ENCODE measurements at regions not wholly inside any gene's neighbourhood (a gene's known extent, or its start where the extent isn't known, plus 50 kb on each side); places are given as distances from the start of the nearest gene placed in this dataset.

- H3K27ac Mint-ChIP-seq (ENCODE audit: unreplicated experiment), result no peak overlapping the region
Measured at GRCh38 chr12:93042283-93042682, 113.2 kb upstream of the EEA1 start.

GRCh38 chr12:93042684-93043083, 113.6 kb upstream of the EEA1 start:
- Mint-ChIP-seq H3K27me3 (ENCODE audit: low read depth) (no peaks in the 10 kb centered on the region), H3K9me3 (no peaks in the 10 kb centered on the region), H3K27ac (ENCODE audit: unreplicated experiment) (no peak overlapping the region), H3K36me3 (ENCODE audit: low read depth) (no peaks in the 10 kb centered on the region), H3K4me3 (no peak overlapping the region), H3K4me1 (no peaks in the 10 kb centered on the region)
- no peak for DNase-seq (ENCODE audit: low read depth, low spot score)
- TF ChIP-seq, protein P1, sequence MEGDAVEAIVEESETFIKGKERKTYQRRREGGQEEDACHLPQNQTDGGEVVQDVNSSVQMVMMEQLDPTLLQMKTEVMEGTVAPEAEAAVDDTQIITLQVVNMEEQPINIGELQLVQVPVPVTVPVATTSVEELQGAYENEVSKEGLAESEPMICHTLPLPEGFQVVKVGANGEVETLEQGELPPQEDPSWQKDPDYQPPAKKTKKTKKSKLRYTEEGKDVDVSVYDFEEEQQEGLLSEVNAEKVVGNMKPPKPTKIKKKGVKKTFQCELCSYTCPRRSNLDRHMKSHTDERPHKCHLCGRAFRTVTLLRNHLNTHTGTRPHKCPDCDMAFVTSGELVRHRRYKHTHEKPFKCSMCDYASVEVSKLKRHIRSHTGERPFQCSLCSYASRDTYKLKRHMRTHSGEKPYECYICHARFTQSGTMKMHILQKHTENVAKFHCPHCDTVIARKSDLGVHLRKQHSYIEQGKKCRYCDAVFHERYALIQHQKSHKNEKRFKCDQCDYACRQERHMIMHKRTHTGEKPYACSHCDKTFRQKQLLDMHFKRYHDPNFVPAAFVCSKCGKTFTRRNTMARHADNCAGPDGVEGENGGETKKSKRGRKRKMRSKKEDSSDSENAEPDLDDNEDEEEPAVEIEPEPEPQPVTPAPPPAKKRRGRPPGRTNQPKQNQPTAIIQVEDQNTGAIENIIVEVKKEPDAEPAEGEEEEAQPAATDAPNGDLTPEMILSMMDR (conservative IDR thresholded peaks at IDR 0.05), result no peak

More at GRCh38 chr12:93042283-93042682, 113.2 kb upstream of the EEA1 start:
- Mint-ChIP-seq H3K36me3 (ENCODE audit: low read depth) (no peaks in the 10 kb centered on the region), H3K4me1 (no peaks in the 10 kb centered on the region), H3K9me3 (no peaks in the 10 kb centered on the region), H3K27me3 (ENCODE audit: low read depth) (no peaks in the 10 kb centered on the region), H3K4me3 (no peak overlapping the region)
- TF ChIP-seq, protein P1 (conservative IDR thresholded peaks at IDR 0.05), result no peak
- no peak for DNase-seq (ENCODE audit: low read depth, low spot score)

DNA sequence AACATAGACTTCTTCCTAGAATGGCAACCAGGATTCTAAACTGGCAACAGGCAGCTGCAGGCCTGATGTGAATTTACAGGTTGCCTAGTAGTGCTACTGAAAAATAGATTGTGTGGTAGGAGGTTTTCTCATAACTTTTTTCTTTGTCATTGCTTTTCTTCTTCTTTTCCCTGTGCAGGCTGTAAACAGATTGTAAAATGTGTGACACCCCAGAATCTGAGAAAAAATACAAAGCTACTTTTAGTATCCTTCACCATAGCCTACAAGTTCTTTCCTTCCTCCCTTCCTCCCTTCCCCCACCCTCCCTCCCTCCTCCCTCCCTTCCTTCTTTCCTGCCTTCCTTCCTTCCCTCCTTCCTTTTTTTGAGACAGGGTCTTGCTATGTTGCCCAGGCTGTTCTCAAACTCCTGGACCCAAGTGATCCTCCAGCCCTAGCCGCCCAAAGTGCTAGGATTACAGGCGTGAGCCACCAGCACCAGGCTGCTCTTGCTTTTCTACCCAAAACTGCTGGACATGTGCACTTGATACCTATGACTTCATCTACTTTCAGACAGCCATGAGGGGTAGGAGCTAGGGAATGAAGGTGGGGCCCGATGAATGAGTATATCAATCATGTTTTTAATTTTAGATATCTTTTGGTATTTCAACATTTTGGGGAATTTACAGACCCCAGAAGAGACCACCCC, 114.2 kb upstream of the EEA1 start:
- Mint-ChIP-seq H3K4me3 (no peak overlapping the region), H3K36me3 (ENCODE audit: low read depth) (no peaks in the 10 kb centered on the region), H3K4me1 (peaks cover under 1% of the 10 kb centered on the region), H3K27me3 (ENCODE audit: low read depth) (no peaks in the 10 kb centered on the region), H3K27ac (ENCODE audit: unreplicated experiment) (no peak overlapping the region), H3K9me3 (no peaks in the 10 kb centered on the region)
- DNase-seq (ENCODE audit: low read depth, low spot score), result no peak
- TF ChIP-seq, protein P1 (conservative IDR thresholded peaks at IDR 0.05), result no peak

DNA sequence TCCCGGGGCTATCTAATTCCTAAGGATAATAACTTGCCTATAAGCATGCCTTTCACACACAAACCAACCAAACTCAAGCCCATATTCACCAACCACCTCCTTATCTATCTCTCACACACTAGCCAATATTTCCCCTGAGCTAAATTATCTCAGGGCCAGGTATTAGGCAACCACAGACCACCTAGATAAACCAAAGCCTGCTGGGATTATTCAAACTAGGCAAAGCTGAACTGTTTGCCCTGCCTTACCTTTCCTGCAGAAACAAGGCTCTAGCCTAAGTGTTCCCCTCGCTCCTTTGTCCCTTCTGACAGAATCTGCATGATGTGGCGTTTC, 114.7 kb upstream of the EEA1 start:
- Mint-ChIP-seq H3K27ac (ENCODE audit: unreplicated experiment) (no peak overlapping the region), H3K4me3 (no peak overlapping the region), H3K4me1 (peaks cover 3% of the 10 kb centered on the region), H3K36me3 (ENCODE audit: low read depth) (no peaks in the 10 kb centered on the region), H3K27me3 (ENCODE audit: low read depth) (no peaks in the 10 kb centered on the region), H3K9me3 (no peaks in the 10 kb centered on the region)
- TF ChIP-seq, protein P1 (conservative IDR thresholded peaks at IDR 0.05), result no peak
- no peak for DNase-seq (ENCODE audit: low read depth, low spot score)

DNA sequence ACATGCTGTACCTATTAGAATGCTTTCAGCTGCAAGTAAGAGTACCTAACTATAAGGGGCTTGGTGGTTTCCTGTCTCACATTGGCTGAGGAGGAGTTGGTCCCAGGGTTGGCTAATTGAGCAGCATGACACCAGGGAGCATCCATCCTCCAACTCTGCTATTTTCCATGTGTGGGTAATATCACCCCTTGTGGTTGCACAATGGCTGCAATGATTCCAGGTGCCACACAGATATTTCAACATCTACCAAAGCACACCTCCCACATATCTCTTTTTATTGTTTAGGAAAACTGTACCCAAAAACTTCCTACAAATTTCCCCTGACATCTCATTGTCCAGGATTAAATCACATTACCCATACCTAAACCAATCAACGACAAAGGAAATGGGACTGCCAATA, 118.0 kb upstream of the EEA1 start:
- Mint-ChIP-seq H3K4me1 (peaks cover 10% of the 10 kb centered on the region), H3K4me3 (no peak overlapping the region), H3K36me3 (ENCODE audit: low read depth) (no peaks in the 10 kb centered on the region), H3K9me3 (no peaks in the 10 kb centered on the region), H3K27me3 (ENCODE audit: low read depth) (no peaks in the 10 kb centered on the region), H3K27ac (ENCODE audit: unreplicated experiment) (no peak overlapping the region)
- TF ChIP-seq, protein P1 (conservative IDR thresholded peaks at IDR 0.05), result no peak
- DNase-seq (ENCODE audit: low read depth, low spot score), result no peak
